Adrenal gland (tissue), 9 donors: ENCODE measurements at regions not wholly inside any gene's neighbourhood (a gene's known extent, or its start where the extent isn't known, plus 50 kb on each side); places are given as distances from the start of the nearest gene placed in this dataset.
"Not testable (repeated sequence)": the region's sequence is repeated elsewhere in the genome, so short reads cannot be mapped to it uniquely, and the experiment has no call there.

Experiments used
- DNase-seq, 7 donors: peaks; one replicate each; pipeline ENCODE4 v3.0.0-alpha.2; 2019 to 2020
- H3K27ac ChIP-seq, 5 donors: fragments of 200-600 bp; sonication (generic) in 4 of 5; 1 replicate in 3 of 5; 2 replicates in 2 of 5; pipeline versions ENCODE4 v1.5.1 to v1.8.0; 2016 to 2020; ENCODE audit warnings: mild to moderate bottlenecking in 1 of 5
- H3K27me3 ChIP-seq: fragments of 200-600 bp; 2 replicates; pipeline ENCODE4 v1.8.0; 2021
- H3K36me3 ChIP-seq, 2 donors: fragments of 200-600 bp; replicated peaks in 1 of 2; 1 replicate in 1 of 2; 2 replicates in 1 of 2; pipeline versions ENCODE4 v1.5.1 to v1.8.0; 2018 to 2022
- H3K4me1 ChIP-seq, 2 donors: fragments of 200-600 bp; replicated peaks in 1 of 2; 1 replicate in 1 of 2; 2 replicates in 1 of 2; pipeline versions ENCODE4 v1.5.1 to v1.8.0; 2018 to 2021
- H3K4me3 ChIP-seq, 4 donors: fragments of 200-600 bp; sonication (generic) in 3 of 4; one replicate each; pipeline ENCODE4 v1.5.1; 2016 to 2018
- H3K9me3 ChIP-seq, 3 donors: fragments of 200-600 bp; sonication (generic) in 1 of 3; replicated peaks in 1 of 3; 1 replicate in 2 of 3; 2 replicates in 1 of 3; pipeline versions ENCODE4 v1.5.1 to v1.8.0; 2016 to 2021
- CTCF ChIP-seq, 6 experiments: fragments of 450-650 bp in 4 of 6; fragments of 200-600 bp in 2 of 6; sonication (generic) in 1 of 6; IDR thresholded peaks; 1 replicate in 5 of 6; 2 replicates in 1 of 6; pipeline versions ENCODE4 v1.5.1 to v1.8.0; 2016 to 2021; ENCODE audit warnings: antibody characterized with exemption in 6 of 6, mild to moderate bottlenecking in 2 of 6, moderate library complexity in 1 of 6
- POLR2A ChIP-seq, 2 donors: fragments of 450-650 bp; IDR thresholded peaks; one replicate each; pipeline ENCODE4 v1.6.1; 2017; ENCODE audit warnings: antibody characterized with exemption in 2 of 2, mild to moderate bottlenecking in 2 of 2, moderate library complexity in 1 of 2
- WGBS, 4 donors: extraction: QIAGEN DNeasy Blood & Tissue Kit in 2 of 4; methylation state at CpG; one replicate each; pipeline versions ENCODE4 v1.1.5 to v1.1.7; 2013 to 2017; 5-methylcytosine and 5-hydroxymethylcytosine counted together
- intact Hi-C, 2 donors: fragments of 100-400 bp; cut with DNase I; formaldehyde crosslinking; loops; one replicate each; pipeline versions ENCODE4 v1.14.1 to v1.15.0; 2022 to 2023
- donor health status: healthy with polysubstance abuse.
- donor health status: Bipolar disorder and iron deficiency.
- donor health status: DM: yes; HTN: yes; CAD: no.
- donor health status: DM: no; HTN: no; CAD: no.
- donor health status: DM: no; HTN: no; CAD: no.

GRCh38 chrX:131649741-131650140 lies 105.9 kb downstream of the OR13H1 start:
- TF ChIP-seq POLR2A (IDR thresholded peaks at IDR 0.05): no peak
- no peak for TF ChIP-seq CTCF (IDR thresholded peaks at IDR 0.05)
- Histone ChIP-seq H3K4me1 (no peaks in the 10 kb centered on the region), H3K36me3 (no peaks in the 10 kb centered on the region), H3K27ac (no peak overlapping the region), H3K27me3 (peaks cover 27% of the 10 kb centered on the region), H3K9me3 (no peaks in the 10 kb centered on the region), H3K4me3 (no peak overlapping the region)
- intact Hi-C loops: no loop called here
- WGBS, 4 donors: 66 to 85% (median 78%) methylated on average over 5 of the region's 5 CpGs
- DNase-seq: no peak

- H3K27me3 ChIP-seq: peaks cover 38% of the 10 kb centered on the region
- TF ChIP-seq CTCF (IDR thresholded peaks at IDR 0.05) (no peak), POLR2A (IDR thresholded peaks at IDR 0.05) (no peak)
- DNase-seq: no peak
- intact Hi-C loops: no loop called here
- no peak overlapping the region for H3K4me3 ChIP-seq
- H3K4me1 ChIP-seq: no peaks in the 10 kb centered on the region
- H3K27ac ChIP-seq: no peak overlapping the region
- 50 to 69% (median 55%) methylated on average over 4 of the region's 4 CpGs for WGBS, 4 donors
- no peaks in the 10 kb centered on the region for H3K9me3 ChIP-seq
- H3K36me3 ChIP-seq: no peaks in the 10 kb centered on the region
These were observed 107.0 kb downstream of the OR13H1 start for GRCh38 chrX:131650637-131651410.

- H3K27ac ChIP-seq, H3K4me1 ChIP-seq, H3K4me3 ChIP-seq, intact Hi-C loops, H3K9me3 ChIP-seq, DNase-seq, H3K36me3 ChIP-seq: not testable (repeated sequence)
- peaks cover 37% of the 10 kb centered on the region for H3K27me3 ChIP-seq
- WGBS, 4 donors: 87 to 97% (median 92%) methylated on average over 8 to 9 of the region's 9 CpGs
These were observed 119.9 kb downstream of the OR13H1 start for GRCh38 chrX:131663726-131664125.

- Histone ChIP-seq H3K4me1 (no peaks in the 10 kb centered on the region), H3K9me3 (no peaks in the 10 kb centered on the region), H3K27me3 (peaks cover 11% of the 10 kb centered on the region), H3K36me3 (no peaks in the 10 kb centered on the region), H3K27ac (no peak overlapping the region), H3K4me3 (no peak overlapping the region)
- TF ChIP-seq POLR2A (IDR thresholded peaks at IDR 0.05): no peak
- no peak for TF ChIP-seq CTCF (IDR thresholded peaks at IDR 0.05)
- intact Hi-C loops: no loop called here
- WGBS, 4 donors: 32 to 40% (median 38%) methylated on average over 2 of the region's 2 CpGs
- peak in 6 of 7 donors; percentile 17 to 58 (median 36) for DNase-seq
These were observed 127.9 kb downstream of the OR13H1 start for GRCh38 chrX:131671735-131672134.
